Occipital lobe (tissue), 1 donor: ENCODE measurements at regions not wholly inside any gene's neighbourhood (a gene's known extent, or its start where the extent isn't known, plus 50 kb on each side); places are given as distances from the start of the nearest gene placed in this dataset.

Source experiments
- DNase-seq: peaks from one replicate; lab custom pipeline; 2025; lab: John Stamatoyannopoulos, UW

- no peak for DNase-seq
Measured at GRCh38 chr11:119983816-119984215, 154.1 kb downstream of the TRIM29 start.

DNA sequence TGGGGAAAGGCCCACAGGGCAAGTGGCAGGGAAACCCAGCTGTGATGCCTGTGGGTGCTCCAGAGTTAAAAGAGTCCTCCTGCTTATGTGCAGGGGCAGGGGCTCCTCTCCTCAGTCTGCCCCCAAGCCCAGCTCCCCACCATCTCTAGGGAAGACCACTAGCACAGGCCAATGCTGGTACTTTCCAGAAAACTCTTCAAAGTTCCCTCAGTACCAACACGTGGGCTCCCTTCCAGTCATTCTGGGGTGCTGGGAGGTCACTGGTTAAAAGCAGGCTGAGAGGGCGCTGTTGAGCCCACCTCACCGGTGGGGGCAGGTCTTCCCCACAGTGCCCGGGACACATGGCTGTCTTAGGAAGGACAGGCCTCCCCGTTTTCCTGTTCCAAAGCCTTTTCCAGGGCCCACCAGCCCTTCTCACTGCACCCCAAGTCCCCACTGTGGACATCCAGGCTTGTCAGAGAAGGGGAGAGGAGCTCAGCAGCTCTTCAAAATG lies 154.6 kb downstream of the TRIM29 start:
- DNase-seq = no peak

GRCh38 chr11:119982517-119983239 lies 155.2 kb downstream of the TRIM29 start:
- DNase-seq = no peak

- no peak for DNase-seq
Measured at GRCh38 chr11:119980431-119980830, 157.5 kb downstream of the TRIM29 start.

- DNase-seq = no peak
Measured at GRCh38 chr11:119979701-119980100, 158.2 kb downstream of the TRIM29 start.

DNA sequence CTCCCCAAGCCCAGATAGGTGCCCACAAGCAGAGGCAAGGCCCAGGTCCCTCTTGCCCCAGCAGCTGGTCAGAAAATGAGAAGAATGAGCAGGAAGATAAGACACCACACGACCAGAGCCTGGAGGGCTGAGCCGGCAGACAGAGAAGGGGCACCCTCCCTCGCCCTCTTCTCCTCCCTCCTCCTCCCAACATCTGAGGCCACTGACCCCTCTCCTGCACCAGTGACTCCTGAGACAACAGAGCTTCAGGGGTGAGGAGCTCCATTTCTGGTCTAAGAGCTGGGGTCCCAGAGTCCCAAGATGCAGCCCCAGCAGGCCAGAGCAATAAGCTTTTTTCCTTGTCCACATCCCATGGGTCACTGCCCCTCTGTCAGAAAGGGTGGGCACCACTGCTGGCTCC lies 159.2 kb downstream of the TRIM29 start:
- no peak for DNase-seq

DNA sequence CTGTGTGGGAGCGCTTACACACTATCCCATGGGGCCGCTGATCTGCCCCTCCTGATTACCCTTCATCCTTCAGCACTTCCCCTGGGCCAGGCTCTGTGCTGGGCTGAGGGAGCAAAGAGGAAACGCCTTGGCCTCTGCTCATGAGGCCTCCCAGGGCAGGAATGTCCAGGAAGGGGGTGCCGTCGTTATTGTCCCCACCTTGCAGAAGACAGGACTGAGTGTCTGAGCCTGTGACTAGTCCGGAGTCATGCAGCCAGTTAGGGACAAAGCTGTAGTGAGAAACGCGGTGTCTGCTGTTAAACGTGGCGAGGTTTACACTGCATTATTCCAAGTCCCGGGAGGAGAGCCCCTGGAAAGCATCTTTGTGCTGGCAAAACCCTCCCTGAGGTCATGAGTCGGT lies 160.0 kb downstream of the TRIM29 start:
- DNase-seq = no peak

DNA sequence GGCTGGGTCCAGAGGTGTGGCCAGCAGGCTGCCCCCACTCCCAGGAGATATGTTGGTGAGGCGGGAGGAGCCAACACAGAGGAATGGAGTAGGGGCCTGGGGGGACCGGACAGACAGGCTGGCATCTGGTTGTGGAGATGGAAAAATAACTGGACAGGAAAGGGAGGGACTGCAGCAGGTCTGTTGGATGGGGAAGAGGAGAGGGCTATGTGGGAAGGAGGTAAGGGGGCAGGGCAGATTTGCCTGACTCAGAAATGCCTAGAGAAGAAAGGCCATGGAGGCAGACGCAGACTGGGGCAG lies 160.4 kb downstream of the TRIM29 start:
- no peak for DNase-seq

GRCh38 chr11:119976805-119977560 lies 160.9 kb downstream of the TRIM29 start:
- no peak for DNase-seq

DNA sequence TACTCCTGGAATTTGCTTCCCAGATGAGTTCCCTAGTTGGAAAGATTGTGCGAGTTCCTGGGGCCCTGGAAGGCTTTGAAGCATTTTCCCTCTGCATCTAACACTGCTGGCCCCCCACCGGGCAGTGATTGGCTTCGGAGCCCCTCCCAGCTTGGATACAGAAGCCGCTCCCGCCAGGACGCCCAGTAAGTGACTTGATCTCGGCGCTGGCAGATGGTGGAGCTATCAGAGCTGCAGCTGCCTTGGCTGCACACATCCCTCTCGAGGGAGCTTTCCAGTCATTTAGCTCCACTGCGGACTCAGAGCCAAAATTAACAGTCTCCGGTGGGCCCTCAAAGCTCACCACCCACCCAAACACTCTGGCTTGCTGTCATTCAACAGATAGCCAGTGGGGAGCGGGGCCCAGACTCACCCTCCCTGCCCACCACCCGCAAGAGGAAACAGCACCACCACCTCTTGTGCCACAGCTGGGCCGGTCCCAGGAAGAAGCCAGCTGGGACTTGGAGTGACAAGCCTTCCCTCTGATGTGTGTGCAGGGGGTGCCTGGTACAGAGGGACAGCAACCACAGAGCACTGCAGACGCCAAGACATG lies 162.3 kb downstream of the TRIM29 start:
- DNase-seq = peak; percentile 74

GRCh38 chr11:119974467-119974866 lies 163.4 kb downstream of the TRIM29 start:
- peak; percentile 29 for DNase-seq

DNA sequence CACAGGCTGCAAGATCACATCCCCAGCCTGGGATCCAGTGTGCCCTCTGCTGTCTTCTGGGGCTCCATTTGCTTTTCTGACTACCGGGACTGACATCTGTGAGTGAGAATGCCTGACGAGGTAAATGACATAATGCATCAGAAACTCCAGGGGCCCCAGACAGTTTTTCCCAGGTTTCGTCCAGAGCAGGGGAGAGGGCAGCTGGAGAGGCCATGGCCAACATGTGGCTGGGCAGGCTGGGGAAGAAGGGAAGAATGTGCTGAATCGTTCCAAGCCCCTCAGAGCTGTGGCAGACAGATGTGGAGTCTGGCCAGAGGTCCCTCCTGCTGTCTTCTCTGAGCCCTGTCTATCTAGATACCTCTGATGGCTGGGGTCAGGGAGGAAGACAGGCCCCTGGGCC lies 163.9 kb downstream of the TRIM29 start:
- no peak for DNase-seq

DNA sequence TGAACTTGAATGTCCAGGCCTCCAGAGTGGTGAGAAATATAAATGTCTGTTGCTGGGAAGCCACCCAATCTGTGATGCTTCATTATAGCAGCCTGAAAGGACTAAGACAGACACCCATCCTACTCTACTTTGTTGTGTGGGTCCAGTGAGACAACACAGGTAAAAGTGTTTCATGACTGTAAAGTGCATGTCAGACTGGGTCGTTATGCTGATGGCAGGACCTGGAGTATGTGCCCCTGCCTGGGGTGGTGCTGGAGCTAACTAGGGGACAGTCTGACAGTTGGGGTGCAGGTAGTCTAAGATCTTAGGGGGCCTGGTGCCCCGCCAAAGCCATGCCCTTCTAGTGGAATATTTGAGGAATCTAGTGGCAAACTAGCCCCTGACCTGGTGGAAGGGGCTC lies 165.6 kb downstream of the TRIM29 start:
- no peak for DNase-seq

- DNase-seq = no peak
Measured at GRCh38 chr11:119970555-119971304, 167.2 kb downstream of the TRIM29 start.

DNA sequence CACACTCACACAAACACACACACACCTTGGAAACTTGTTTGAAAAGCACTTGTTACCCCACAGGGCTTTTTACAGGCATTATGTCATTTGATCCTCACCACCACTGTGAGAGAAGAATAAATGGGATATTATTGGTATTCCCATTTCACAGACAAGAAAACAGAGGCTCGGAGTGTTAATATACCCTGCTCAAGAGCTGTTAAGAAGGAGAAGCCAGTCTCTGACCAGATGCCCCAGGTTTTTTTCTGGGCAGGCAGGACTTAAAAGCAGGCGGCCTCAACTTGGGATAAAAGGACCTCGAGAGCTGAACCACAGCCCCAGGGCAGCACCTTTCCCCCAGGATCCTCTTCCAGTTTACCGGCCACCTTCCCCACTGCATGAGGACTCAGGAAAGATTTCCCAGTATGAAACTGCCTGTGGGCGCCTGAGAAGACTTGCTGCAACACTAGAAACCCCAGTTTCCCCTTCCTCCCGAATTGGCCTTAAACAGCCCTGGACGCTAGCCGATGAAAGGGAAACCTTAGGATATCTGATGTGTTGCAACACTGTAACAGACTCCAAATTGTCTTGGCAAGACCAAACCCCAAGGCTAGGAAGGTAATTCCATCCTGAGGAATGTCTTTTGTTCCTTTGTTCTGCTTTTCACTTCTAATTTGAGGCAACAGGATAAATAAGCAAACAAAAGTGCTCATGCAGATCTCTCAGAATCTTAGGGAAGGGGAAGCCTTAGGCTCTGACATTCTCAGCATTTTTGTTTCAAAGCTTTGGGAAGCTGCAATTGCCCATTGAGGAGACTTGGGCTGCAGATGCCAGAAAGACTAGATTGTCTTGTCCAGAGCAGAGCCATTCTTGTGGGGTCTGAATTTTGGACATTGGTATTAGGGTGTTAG lies 173.5 kb downstream of the TRIM29 start:
- DNase-seq = no peak

- DNase-seq = no peak
Measured at GRCh38 chr11:119957951-119958350, 180.0 kb downstream of the TRIM29 start.

- no peak for DNase-seq
Measured at GRCh38 chr11:119952441-119952840, 185.5 kb downstream of the TRIM29 start.

GRCh38 chr11:119943298-119943655 lies 194.6 kb downstream of the TRIM29 start:
- no peak for DNase-seq

GRCh38 chr11:119942583-119943297 lies 195.2 kb downstream of the TRIM29 start:
- no peak for DNase-seq

DNA sequence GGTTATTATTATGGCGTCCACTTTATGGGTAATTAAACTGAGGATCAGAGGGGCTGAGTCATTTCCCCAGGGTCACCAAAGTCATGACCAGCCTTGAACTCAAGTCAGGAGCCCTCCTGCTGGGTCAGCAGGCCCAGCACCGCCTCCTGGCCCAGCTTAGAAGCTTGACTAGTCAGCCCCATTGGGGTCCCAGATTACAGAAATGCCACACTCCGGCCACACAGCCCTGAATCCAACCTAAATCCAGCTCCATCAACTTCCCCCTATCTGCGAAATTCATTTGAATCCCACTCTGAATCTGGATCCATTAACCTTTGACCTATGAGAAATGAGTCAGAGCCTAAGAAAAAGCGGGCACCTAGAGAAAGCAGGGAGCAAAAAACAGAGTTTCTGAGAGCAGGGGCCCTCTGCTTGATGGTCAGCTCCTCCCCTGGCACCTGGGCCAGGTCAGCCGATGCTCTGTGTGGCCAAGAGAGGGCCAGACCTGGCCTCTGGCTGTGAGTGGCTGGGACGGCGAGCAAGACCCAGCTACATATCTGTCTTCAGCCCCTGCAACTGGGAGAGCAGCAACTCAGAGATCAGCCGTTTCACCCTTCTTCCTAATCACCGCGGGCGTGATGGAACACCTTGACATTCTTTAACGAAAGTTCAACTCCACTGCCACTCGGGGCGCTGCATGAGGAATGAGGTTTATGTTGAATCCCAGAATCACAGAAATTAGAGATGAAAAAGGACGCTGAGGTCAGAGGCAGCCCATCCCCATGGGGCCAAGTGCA lies 196.1 kb downstream of the TRIM29 start:
- DNase-seq = no peak
